ENCODE measurements at regions not wholly inside any gene's neighbourhood (a gene's known extent, or its start where the extent isn't known, plus 50 kb on each side); places are given as distances from the start of the nearest gene placed in this dataset.
A peak's percentile ranks its signal among the peaks of the same experiment; 100 is the strongest.

DNA sequence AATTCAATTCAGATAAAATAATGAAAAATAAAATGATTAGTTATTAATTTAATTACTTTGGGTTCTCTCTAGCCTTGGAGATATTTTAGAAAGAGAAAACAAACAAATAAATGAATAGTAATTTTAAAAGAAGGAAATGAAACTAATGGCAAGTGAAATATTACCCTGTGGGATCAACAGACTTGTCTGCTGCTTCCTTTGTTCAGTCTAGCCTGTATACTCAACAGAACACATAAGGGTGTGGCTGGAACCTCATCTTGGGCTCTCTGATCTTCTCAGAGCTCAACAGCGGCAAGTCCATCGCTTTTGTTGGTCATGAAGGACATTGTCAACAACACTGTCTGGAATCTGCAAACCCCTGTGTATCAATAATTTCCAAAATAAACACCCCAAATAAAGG, 904.9 kb downstream of the IPMK start:
- no peaks in the 10 kb centered on the region for H3K9me3 Mint-ChIP-seq (ENCODE audit: unreplicated experiment)
- H3K27ac Mint-ChIP-seq (ENCODE audit: unreplicated experiment), result no peak overlapping the region
- no peak for TF ChIP-seq CTCF (IDR thresholded peaks at IDR 0.05)
- H3K36me3 Mint-ChIP-seq (ENCODE audit: unreplicated experiment), result no peaks in the 10 kb centered on the region
- no peaks in the 10 kb centered on the region for H3K4me1 Mint-ChIP-seq (ENCODE audit: unreplicated experiment)
- H3K4me3 Mint-ChIP-seq (ENCODE audit: unreplicated experiment), result no peak overlapping the region
- DNase-seq (ENCODE audit: extremely low spot score, unreplicated experiment), result no peak
- H3K27me3 Mint-ChIP-seq (ENCODE audit: unreplicated experiment), result no peaks in the 10 kb centered on the region

GRCh38 chr10:57353403-57354003, 914.2 kb downstream of the IPMK start:
- no peak for TF ChIP-seq CTCF (IDR thresholded peaks at IDR 0.05)
- Mint-ChIP-seq H3K4me3 (ENCODE audit: unreplicated experiment) (no peak overlapping the region), H3K27me3 (ENCODE audit: unreplicated experiment) (no peaks in the 10 kb centered on the region), H3K4me1 (ENCODE audit: unreplicated experiment) (no peaks in the 10 kb centered on the region), H3K27ac (ENCODE audit: unreplicated experiment) (no peak overlapping the region), H3K9me3 (ENCODE audit: unreplicated experiment) (no peaks in the 10 kb centered on the region), H3K36me3 (ENCODE audit: unreplicated experiment) (no peaks in the 10 kb centered on the region)
- no peak for DNase-seq (ENCODE audit: extremely low spot score, unreplicated experiment)

- no peak overlapping the region for H3K4me3 Mint-ChIP-seq (ENCODE audit: unreplicated experiment)
- no peak overlapping the region for H3K27ac Mint-ChIP-seq (ENCODE audit: unreplicated experiment)
- H3K9me3 Mint-ChIP-seq (ENCODE audit: unreplicated experiment), result no peaks in the 10 kb centered on the region
- no peaks in the 10 kb centered on the region for H3K4me1 Mint-ChIP-seq (ENCODE audit: unreplicated experiment)
- H3K27me3 Mint-ChIP-seq (ENCODE audit: unreplicated experiment), result no peaks in the 10 kb centered on the region
- TF ChIP-seq CTCF (IDR thresholded peaks at IDR 0.05), result no peak
- no peaks in the 10 kb centered on the region for H3K36me3 Mint-ChIP-seq (ENCODE audit: unreplicated experiment)
- DNase-seq (ENCODE audit: extremely low spot score, unreplicated experiment), result no peak
These were observed 916.6 kb downstream of the IPMK start for GRCh38 chr10:57351076-57351475.

DNA sequence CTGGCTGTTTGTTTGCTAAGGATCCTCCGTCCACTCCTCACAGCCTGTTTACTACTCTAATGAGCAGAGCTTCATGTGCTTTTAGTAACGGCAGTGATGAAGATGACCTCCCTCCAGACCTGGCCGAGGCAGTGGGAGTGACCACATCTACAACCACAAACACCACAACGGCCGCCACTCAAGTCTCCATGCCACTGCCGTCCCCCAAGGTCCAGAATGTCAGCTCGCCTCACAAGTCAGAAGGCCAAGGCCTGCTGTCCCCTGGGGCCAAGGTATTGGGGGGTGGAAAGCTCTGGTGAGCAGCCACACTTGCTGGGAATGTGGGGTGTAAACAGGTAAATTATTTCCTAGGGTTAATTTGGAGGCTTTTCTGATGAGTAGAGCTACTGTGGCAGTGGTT, 926.4 kb downstream of the IPMK start:
- no peak for TF ChIP-seq CTCF (IDR thresholded peaks at IDR 0.05)
- Mint-ChIP-seq H3K27ac (ENCODE audit: unreplicated experiment) (no peak overlapping the region), H3K9me3 (ENCODE audit: unreplicated experiment) (peaks cover 5% of the 10 kb centered on the region), H3K4me3 (ENCODE audit: unreplicated experiment) (no peak overlapping the region), H3K4me1 (ENCODE audit: unreplicated experiment) (no peaks in the 10 kb centered on the region), H3K27me3 (ENCODE audit: unreplicated experiment) (no peaks in the 10 kb centered on the region), H3K36me3 (ENCODE audit: unreplicated experiment) (no peaks in the 10 kb centered on the region)
- DNase-seq (ENCODE audit: extremely low spot score, unreplicated experiment), result no peak

DNA sequence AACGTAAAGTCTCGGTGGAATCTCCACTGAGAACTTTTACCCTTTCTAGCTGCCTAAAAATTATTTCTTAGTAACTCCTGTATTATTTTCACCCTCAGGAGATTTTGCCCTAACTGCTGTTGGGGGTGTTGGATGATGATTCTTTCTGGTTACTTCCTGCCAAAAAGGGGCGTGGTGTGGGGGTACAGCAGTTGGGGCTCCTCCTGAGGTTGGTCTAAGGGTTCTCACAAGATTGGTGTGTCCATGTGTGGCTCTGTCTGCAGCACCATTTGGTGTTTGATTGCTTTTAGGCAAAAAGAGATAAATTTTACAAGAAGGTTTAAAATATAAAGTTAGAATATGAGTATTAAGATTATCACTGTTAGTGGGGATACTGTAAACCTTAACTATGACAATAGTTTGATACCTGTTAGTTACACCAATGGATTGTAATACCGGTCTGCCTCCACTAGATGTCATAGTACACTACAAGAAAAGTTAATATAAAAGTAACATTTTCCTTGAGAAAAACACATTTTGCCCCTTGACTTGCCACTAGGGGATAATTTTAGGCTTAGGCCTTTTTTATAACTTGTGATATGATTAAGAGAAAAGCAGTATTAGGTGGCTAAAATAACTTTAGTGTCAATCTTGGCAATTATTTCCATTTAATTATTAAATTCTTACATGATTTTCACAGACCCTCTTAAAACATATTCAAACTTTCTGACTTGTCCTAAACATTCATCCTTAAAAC, 928.7 kb downstream of the IPMK start:
- Mint-ChIP-seq H3K36me3 (ENCODE audit: unreplicated experiment) (no peaks in the 10 kb centered on the region), H3K4me3 (ENCODE audit: unreplicated experiment) (no peak overlapping the region), H3K27me3 (ENCODE audit: unreplicated experiment) (peaks cover 5% of the 10 kb centered on the region), H3K4me1 (ENCODE audit: unreplicated experiment) (no peaks in the 10 kb centered on the region), H3K27ac (ENCODE audit: unreplicated experiment) (no peak overlapping the region), H3K9me3 (ENCODE audit: unreplicated experiment) (no peaks in the 10 kb centered on the region)
- DNase-seq (ENCODE audit: extremely low spot score, unreplicated experiment), result no peak
- peak; percentile 80 for TF ChIP-seq CTCF (IDR thresholded peaks at IDR 0.05)

Measured in osteocyte (in vitro differentiated cells).